AG09319 (cell line): ENCODE measurements at regions not wholly inside any gene's neighbourhood (a gene's known extent, or its start where the extent isn't known, plus 50 kb on each side); places are given as distances from the start of the nearest gene placed in this dataset.

Source experiments
- DNase-seq: peaks from one replicate; pipeline ENCODE4 v3.0.0-alpha.2; 2010; ENCODE audit warnings: low read depth; ENCODE audit errors: extremely low read depth
- TF ChIP-seq, protein P1 (sequence below): IDR thresholded peaks from 2 replicates; pipeline ENCODE4 v1.5.1; 2011; ENCODE audit warnings: low read depth, mild to moderate bottlenecking, inconsistent platforms, low read length, moderate library complexity

DNA sequence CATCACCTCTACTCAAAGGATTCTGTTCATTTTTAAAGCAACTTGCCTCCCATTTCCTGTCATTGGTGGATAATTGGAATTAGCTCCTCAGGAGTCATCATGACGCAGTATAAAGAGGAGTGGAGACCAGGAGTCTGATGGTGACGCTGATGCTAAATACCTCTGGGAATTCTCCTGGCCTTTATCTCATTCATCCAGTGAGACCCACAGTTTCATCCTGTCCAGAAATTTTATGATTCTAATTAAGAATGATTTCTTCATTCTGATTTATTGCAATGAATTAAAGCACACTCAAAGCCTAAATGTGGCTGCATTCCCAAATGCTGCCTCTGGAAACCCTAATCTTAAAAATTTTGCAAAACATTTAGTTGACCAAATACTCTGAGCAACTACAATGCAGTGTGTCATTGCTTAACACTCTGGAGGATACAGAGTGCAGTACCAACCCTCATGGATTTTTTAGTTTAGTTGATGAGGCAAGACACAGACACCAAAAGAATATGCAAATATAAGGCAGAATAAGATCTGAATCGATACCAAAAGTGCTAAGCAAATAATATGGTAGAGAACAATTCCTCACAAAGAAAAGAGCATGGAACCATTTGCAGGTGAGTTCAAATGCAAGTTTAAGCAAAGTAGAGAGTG is 236.2 kb downstream of the ETAA1 start:
- DNase-seq = no peak
- TF ChIP-seq, protein P1, sequence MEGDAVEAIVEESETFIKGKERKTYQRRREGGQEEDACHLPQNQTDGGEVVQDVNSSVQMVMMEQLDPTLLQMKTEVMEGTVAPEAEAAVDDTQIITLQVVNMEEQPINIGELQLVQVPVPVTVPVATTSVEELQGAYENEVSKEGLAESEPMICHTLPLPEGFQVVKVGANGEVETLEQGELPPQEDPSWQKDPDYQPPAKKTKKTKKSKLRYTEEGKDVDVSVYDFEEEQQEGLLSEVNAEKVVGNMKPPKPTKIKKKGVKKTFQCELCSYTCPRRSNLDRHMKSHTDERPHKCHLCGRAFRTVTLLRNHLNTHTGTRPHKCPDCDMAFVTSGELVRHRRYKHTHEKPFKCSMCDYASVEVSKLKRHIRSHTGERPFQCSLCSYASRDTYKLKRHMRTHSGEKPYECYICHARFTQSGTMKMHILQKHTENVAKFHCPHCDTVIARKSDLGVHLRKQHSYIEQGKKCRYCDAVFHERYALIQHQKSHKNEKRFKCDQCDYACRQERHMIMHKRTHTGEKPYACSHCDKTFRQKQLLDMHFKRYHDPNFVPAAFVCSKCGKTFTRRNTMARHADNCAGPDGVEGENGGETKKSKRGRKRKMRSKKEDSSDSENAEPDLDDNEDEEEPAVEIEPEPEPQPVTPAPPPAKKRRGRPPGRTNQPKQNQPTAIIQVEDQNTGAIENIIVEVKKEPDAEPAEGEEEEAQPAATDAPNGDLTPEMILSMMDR = no peak

DNA sequence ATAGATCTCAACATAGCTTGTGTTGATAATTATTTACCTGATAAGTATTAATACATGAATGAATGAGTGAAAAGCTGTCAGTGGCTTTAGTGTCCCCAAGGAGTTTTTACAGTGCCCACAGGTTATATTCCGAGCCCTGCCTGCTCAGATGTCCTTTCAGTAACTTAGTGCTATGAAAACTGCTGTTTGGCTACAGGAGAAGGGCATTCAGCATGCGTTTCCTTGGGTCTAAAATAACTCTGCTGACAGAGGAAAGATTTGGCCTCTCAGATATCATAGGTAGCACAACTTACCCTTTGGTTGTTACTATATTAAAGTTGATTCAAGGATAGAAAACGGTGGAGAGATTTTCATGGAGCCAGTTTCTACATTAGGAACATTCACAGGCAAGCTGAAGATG is 241.0 kb downstream of the ETAA1 start:
- no peak for DNase-seq
- TF ChIP-seq, protein P1 = no peak

DNA sequence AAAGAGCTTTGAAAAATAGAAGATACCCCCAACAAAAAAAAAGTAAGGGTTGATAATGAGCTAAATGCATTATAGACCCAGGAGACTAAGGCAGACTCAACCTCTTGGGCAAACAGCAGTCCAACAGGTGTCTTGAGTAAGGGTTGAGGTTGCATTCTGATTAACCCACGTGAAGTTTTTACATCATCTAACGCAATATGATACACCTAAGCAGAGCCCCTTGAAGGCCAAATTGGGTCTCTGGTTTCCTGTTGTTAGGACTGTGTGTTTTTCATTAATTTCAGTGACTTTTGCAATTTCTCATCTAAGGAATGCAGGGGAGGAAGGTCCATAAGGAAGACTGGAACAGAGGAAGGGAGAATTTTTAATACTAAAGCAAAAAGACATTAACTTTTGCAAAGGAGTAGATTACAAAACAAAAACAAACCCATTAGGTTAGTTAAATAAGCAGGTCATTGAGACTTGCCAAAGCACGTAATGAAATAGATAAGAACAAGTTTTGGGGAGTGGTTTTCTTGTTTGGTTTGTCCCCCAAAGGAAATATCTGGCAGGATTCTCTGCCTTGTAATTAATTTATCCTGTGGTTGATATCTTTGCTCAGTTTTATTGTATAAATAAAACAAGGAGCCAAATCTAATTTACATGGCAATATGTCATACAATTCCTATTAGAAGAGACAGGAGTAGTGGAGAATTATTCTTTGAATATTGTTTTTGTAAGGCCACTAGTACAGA is 244.3 kb downstream of the ETAA1 start:
- TF ChIP-seq, protein P1 = no peak
- DNase-seq = no peak

DNA sequence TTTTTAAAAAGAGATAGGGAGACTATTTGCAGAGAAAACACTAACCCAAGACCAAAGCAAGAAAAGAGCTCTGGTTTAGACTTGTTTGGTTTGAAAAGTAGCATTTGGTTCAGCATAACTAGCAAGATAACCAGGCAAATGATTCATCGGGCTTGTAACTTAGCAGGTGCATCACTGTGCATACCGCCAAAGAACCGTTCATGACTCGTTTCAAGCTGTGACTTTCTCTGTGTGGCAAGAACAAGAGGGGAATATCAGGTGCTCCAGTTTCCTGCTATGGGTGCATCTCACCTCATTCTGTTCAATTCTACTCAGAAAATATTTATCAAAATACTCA is 244.9 kb downstream of the ETAA1 start:
- no peak for DNase-seq
- TF ChIP-seq, protein P1 = no peak

DNA sequence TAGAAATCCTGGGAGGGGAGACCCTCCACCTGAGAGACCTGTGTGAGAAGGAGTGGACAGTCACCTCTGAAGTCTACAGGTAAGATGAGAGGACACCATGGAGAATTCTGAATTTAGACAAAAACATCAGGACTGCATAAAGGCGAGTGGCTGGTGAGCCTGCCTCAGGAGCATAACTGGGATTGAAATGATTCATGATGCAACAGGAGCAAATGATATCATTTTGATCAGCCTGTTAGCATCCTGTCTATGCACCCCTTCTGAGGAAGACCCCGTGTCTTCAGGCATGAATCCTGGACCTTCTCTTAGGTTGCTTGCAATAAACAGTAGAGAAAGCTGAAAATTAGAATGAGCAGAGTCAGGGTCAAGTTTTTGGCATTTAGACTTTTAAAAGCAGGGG is 245.8 kb downstream of the ETAA1 start:
- DNase-seq = no peak
- TF ChIP-seq, protein P1 = no peak

DNA sequence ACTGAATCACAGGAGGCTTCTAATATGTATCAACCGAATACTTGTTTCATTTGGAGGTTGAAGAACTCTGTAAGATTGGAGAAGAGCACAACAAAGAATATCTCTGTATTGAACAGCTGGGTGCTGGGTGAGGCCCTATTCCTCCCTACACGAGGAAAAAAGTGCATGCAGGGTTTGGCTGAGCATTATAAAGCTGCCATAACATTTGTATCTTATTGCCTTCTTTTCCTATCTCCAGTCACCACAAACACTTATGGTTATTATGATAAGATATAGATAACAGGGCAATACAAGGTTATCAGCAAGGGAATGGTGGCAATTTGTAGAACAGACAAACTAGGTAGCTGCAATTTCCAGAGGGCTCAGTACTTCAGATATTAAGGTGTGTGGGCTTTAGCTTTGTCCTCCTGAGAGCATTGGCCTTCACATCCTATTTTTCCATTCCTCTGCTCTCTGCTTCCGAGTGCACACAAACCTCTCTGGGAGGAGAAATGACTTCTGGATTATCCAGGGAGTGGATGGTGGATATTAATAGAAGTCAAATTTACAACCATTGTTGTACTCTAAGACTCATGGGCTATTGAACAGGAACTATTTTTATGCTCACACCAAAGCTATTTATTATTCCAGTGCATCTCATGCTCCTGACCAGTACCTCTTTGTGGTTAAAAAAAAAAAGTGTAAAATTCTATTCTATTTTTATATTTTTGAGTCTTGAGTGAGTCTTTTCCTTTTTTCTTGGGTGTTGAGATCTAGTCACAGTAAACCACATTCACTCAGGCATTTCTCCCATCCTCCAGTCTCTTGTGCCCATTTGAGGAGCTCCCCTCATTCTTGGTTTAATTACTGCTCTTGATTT is 248.4 kb downstream of the ETAA1 start:
- no peak for DNase-seq
- TF ChIP-seq, protein P1 = no peak
